Gastrocnemius medialis (tissue), 4 donors: ENCODE measurements at regions not wholly inside any gene's neighbourhood (a gene's known extent, or its start where the extent isn't known, plus 50 kb on each side); places are given as distances from the start of the nearest gene placed in this dataset.

Experiments
- CTCF ChIP-seq, 5 experiments: fragments of 450-650 bp in 3 of 5; fragments of 200-600 bp in 2 of 5; sonication (generic) in 2 of 5; IDR thresholded peaks in 4 of 5; conservative IDR thresholded peaks in 1 of 5; 1 replicate in 4 of 5; 2 replicates in 1 of 5; pipeline ENCODE4 v1.5.1; 2016 to 2019; ENCODE audit warnings: antibody characterized with exemption in 5 of 5, mild to moderate bottlenecking in 3 of 5, moderate library complexity in 3 of 5
- POLR2A ChIP-seq, 2 donors: fragments of 450-650 bp; IDR thresholded peaks; one replicate each; pipeline ENCODE4 v1.6.1; 2017; ENCODE audit warnings: antibody characterized with exemption in 2 of 2, mild to moderate bottlenecking in 2 of 2, moderate library complexity in 2 of 2

GRCh38 chr5:82622711-82623514 lies 344.8 kb upstream of the RPS23 start:
- no peak for TF ChIP-seq CTCF (IDR thresholded peaks at IDR 0.05 in 4 of 5, conservative IDR thresholded peaks at IDR 0.05 in 1 of 5)
- TF ChIP-seq POLR2A (IDR thresholded peaks at IDR 0.05): no peak
